ENCODE measurements at regions not wholly inside any gene's neighbourhood (a gene's known extent, or its start where the extent isn't known, plus 50 kb on each side); places are given as distances from the start of the nearest gene placed in this dataset.

GRCh38 chr13:56893843-56894242 lies 246.9 kb upstream of the PRR20A start:
- H3K4me3 ChIP-seq (ENCODE audit: low read depth, low read length), result no peak overlapping the region
- DNase-seq (ENCODE audit: low read depth), result no peak
- no peak for TF ChIP-seq CTCF (IDR thresholded peaks at IDR 0.05; ENCODE audit: low read depth, low read length, missing control alignments)

- TF ChIP-seq CTCF (IDR thresholded peaks at IDR 0.05; ENCODE audit: low read depth, low read length, missing control alignments), result no peak
Observed at GRCh38 chr13:56900549-56901279, 240.0 kb upstream of the PRR20A start.

GRCh38 chr13:56902276-56902675 lies 238.4 kb upstream of the PRR20A start:
- DNase-seq (ENCODE audit: low read depth), result no peak
- H3K4me3 ChIP-seq (ENCODE audit: low read depth, low read length), result no peak overlapping the region

More at GRCh38 chr13:56900549-56901279, 240.0 kb upstream of the PRR20A start:
- H3K4me3 ChIP-seq (ENCODE audit: low read depth, low read length), result no peak overlapping the region
- DNase-seq (ENCODE audit: low read depth), result no peak

GRCh38 chr13:56903710-56904282 lies 236.9 kb upstream of the PRR20A start:
- TF ChIP-seq CTCF (IDR thresholded peaks at IDR 0.05; ENCODE audit: low read depth, low read length, missing control alignments), result no peak
- H3K4me3 ChIP-seq (ENCODE audit: low read depth, low read length), result no peak overlapping the region
- DNase-seq (ENCODE audit: low read depth), result no peak

More at GRCh38 chr13:56902276-56902675, 238.4 kb upstream of the PRR20A start:
- no peak for TF ChIP-seq CTCF (IDR thresholded peaks at IDR 0.05; ENCODE audit: low read depth, low read length, missing control alignments)

- no peak overlapping the region for H3K4me3 ChIP-seq (ENCODE audit: low read depth, low read length)
- DNase-seq (ENCODE audit: low read depth), result no peak
- no peak for TF ChIP-seq CTCF (IDR thresholded peaks at IDR 0.05; ENCODE audit: low read depth, low read length, missing control alignments)
Observed at GRCh38 chr13:56906909-56907308, 233.8 kb upstream of the PRR20A start.

GRCh38 chr13:56907766-56908165 lies 233.0 kb upstream of the PRR20A start:
- no peak for TF ChIP-seq CTCF (IDR thresholded peaks at IDR 0.05; ENCODE audit: low read depth, low read length, missing control alignments)

More at GRCh38 chr13:56907766-56908165, 233.0 kb upstream of the PRR20A start:
- DNase-seq (ENCODE audit: low read depth), result no peak
- H3K4me3 ChIP-seq (ENCODE audit: low read depth, low read length), result no peak overlapping the region
